ENCODE measurements at regions not wholly inside any gene's neighbourhood (a gene's known extent, or its start where the extent isn't known, plus 50 kb on each side); places are given as distances from the start of the nearest gene placed in this dataset.

DNA sequence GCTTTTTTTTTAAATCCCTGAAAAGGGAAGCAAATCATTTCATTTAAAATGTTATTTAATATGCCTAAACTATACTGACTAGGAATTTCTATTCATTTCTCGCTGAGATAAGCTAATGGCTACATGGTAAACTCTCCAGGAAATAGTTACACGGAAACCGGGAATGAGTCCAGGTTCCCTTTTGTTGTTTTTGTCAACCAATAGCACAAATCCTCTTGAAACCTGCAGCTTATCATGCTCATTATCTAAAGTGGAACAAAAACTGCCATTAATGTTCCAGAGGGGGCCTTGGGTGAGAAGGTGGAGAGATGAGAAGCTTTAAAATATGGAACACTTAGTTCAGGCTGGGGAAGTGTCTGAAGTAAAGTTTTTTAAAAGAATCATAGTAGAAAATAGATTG is 113.5 kb upstream of the ALCAM start:
- ATAC-seq (peak; percentile 75), DNase-seq (peak in 2 of 4 donors; percentile 14 to 52)
- Histone ChIP-seq H3K36me3 (no peaks in the 10 kb centered on the region), H3K4me3 (no peak overlapping the region), H3K27me3 (no peaks in the 10 kb centered on the region), H3K27ac (no peak overlapping the region), H3K9me3 (no peaks in the 10 kb centered on the region), H3K4me1 (no peaks in the 10 kb centered on the region)
- TF ChIP-seq CTCF (IDR thresholded peaks at IDR 0.05) = no peak
- intact Hi-C loops (cut with DNase I) = no loop called here

DNA sequence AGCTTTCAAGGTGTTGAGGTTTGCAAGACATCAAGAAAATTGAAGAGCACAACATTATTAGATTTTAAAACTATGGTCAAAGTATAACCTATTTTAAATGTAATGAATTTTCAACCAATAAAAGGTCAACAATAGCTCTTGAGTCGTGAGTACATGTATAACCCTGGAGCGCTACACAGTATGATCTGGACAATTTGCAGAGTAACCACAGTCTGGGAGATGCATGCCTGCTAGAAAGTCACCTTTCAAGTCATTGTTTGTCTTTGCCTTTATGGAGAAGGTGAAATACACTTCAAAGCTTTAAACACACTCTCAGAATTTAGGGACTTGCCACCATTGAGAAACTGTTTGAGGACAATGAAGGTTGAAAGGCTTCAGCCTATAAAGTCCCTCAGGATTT is 112.6 kb upstream of the ALCAM start:
- DNase-seq (no peak), ATAC-seq (peak; percentile 85)
- intact Hi-C loops (cut with DNase I) = no loop called here
- Histone ChIP-seq H3K36me3 (no peaks in the 10 kb centered on the region), H3K9me3 (no peaks in the 10 kb centered on the region), H3K4me3 (no peak overlapping the region), H3K4me1 (no peaks in the 10 kb centered on the region), H3K27me3 (no peaks in the 10 kb centered on the region), H3K27ac (no peak overlapping the region)
- TF ChIP-seq CTCF (IDR thresholded peaks at IDR 0.05) = no peak

GRCh38 chr3:105255350-105255749 is 111.4 kb upstream of the ALCAM start:
- intact Hi-C loops (cut with DNase I) = no loop called here
- no peak overlapping the region for H3K27ac ChIP-seq
- no peaks in the 10 kb centered on the region for H3K27me3 ChIP-seq
- no peak for ATAC-seq
- no peaks in the 10 kb centered on the region for H3K4me1 ChIP-seq
- no peak for TF ChIP-seq CTCF (IDR thresholded peaks at IDR 0.05)
- no peak overlapping the region for H3K4me3 ChIP-seq
- DNase-seq = no peak
- no peaks in the 10 kb centered on the region for H3K9me3 ChIP-seq
- no peaks in the 10 kb centered on the region for H3K36me3 ChIP-seq

GRCh38 chr3:105259496-105259895 is 107.2 kb upstream of the ALCAM start:
- Histone ChIP-seq H3K27ac (no peak overlapping the region), H3K4me1 (no peaks in the 10 kb centered on the region), H3K4me3 (no peak overlapping the region), H3K36me3 (no peaks in the 10 kb centered on the region), H3K9me3 (peaks cover 0 to 3% of the 10 kb centered on the region in 2 donors), H3K27me3 (no peaks in the 10 kb centered on the region)
- intact Hi-C loops (cut with DNase I) = no loop called here
- ATAC-seq (no peak), DNase-seq (no peak)
- no peak for TF ChIP-seq CTCF (IDR thresholded peaks at IDR 0.05)

- H3K4me1 ChIP-seq = no peaks in the 10 kb centered on the region
- no peaks in the 10 kb centered on the region for H3K36me3 ChIP-seq
- no peaks in the 10 kb centered on the region for H3K27me3 ChIP-seq
- ATAC-seq (no peak), DNase-seq (no peak)
- intact Hi-C loops (cut with DNase I) = no loop called here
- no peak overlapping the region for H3K4me3 ChIP-seq
- H3K27ac ChIP-seq = no peak overlapping the region
- peaks cover 0 to 3% of the 10 kb centered on the region in 2 donors for H3K9me3 ChIP-seq
- no peak for TF ChIP-seq CTCF (IDR thresholded peaks at IDR 0.05)
Measured at GRCh38 chr3:105260385-105260784, 106.3 kb upstream of the ALCAM start.

Data from left lung (tissue), 4 donors.